Subcutaneous abdominal adipose tissue (tissue), 5 donors: ENCODE measurements at regions not wholly inside any gene's neighbourhood (a gene's known extent, or its start where the extent isn't known, plus 50 kb on each side); places are given as distances from the start of the nearest gene placed in this dataset.

Source experiments
- H3K27ac ChIP-seq: one replicate; pipeline ENCODE4 v1.7.0; 2013; ENCODE audit warnings: low read depth, mild to moderate bottlenecking, inconsistent platforms, low read length, moderate library complexity
- H3K27me3 ChIP-seq, 5 donors: one replicate each; pipeline ENCODE4 v1.7.0; 2013; ENCODE audit warnings: low read length in 5 of 5, inconsistent platforms in 1 of 5; ENCODE audit not compliant: control insufficient read depth in 5 of 5, insufficient read depth in 4 of 5
- H3K36me3 ChIP-seq, 5 donors: one replicate each; pipeline ENCODE4 v1.7.0; 2013; ENCODE audit warnings: low read length in 5 of 5; ENCODE audit not compliant: control insufficient read depth in 5 of 5, insufficient read depth in 5 of 5
- H3K4me1 ChIP-seq, 5 donors: one replicate each; pipeline ENCODE4 v1.7.0; 2013; ENCODE audit warnings: low read length in 5 of 5, mild to moderate bottlenecking in 3 of 5, moderate library complexity in 1 of 5; ENCODE audit not compliant: control insufficient read depth in 5 of 5, insufficient read depth in 5 of 5
- H3K4me3 ChIP-seq, 5 donors: one replicate each; pipeline ENCODE4 v1.7.0; 2013; ENCODE audit warnings: low read length in 5 of 5, low read depth in 1 of 5
- H3K9ac ChIP-seq, 5 donors: one replicate each; pipeline ENCODE4 v1.7.0; 2013; ENCODE audit warnings: low read length in 5 of 5, mild to moderate bottlenecking in 4 of 5, moderate library complexity in 3 of 5
- H3K9me3 ChIP-seq, 5 donors: one replicate each; pipeline ENCODE4 v1.7.0; 2013; ENCODE audit warnings: low read length in 5 of 5; ENCODE audit not compliant: control insufficient read depth in 5 of 5
- donor health status: healthy.
- donor health status: healthy.
- donor health status: healthy.
- donor health status: healthy.
- donor health status: healthy.

GRCh38 chr13:34048652-34049051 is 230.7 kb downstream of the RFC3 start:
- Histone ChIP-seq H3K27me3 (no peaks in the 10 kb centered on the region), H3K4me3 (no peak overlapping the region), H3K9me3 (peaks cover 0 to 3% (median 0%) of the 10 kb centered on the region in 5 donors), H3K27ac (no peak overlapping the region), H3K36me3 (no peaks in the 10 kb centered on the region), H3K9ac (no peak overlapping the region), H3K4me1 (no peaks in the 10 kb centered on the region)

GRCh38 chr13:34056733-34057258 is 238.8 kb downstream of the RFC3 start:
- Histone ChIP-seq H3K27ac (no peak overlapping the region), H3K4me3 (no peak overlapping the region), H3K27me3 (peaks cover 0 to 3% (median 0%) of the 10 kb centered on the region in 5 donors), H3K9ac (no peak overlapping the region), H3K9me3 (peaks cover 0 to 3% (median 0%) of the 10 kb centered on the region in 5 donors), H3K36me3 (no peaks in the 10 kb centered on the region), H3K4me1 (no peaks in the 10 kb centered on the region)

- Histone ChIP-seq H3K27ac (no peak overlapping the region), H3K4me3 (no peak overlapping the region), H3K4me1 (no peaks in the 10 kb centered on the region), H3K36me3 (no peaks in the 10 kb centered on the region), H3K27me3 (peaks cover 0 to 3% (median 0%) of the 10 kb centered on the region in 5 donors), H3K9ac (no peak overlapping the region), H3K9me3 (no peaks in the 10 kb centered on the region)
Observed at GRCh38 chr13:34064456-34065205, 246.7 kb downstream of the RFC3 start.

GRCh38 chr13:34065928-34066327 is 248.0 kb downstream of the RFC3 start:
- Histone ChIP-seq H3K4me3 (no peak overlapping the region), H3K27ac (no peak overlapping the region), H3K27me3 (peaks cover 0 to 3% (median 0%) of the 10 kb centered on the region in 5 donors), H3K9ac (no peak overlapping the region), H3K36me3 (no peaks in the 10 kb centered on the region), H3K9me3 (peaks cover 0 to 3% (median 0%) of the 10 kb centered on the region in 5 donors), H3K4me1 (no peaks in the 10 kb centered on the region)

- Histone ChIP-seq H3K4me1 (no peaks in the 10 kb centered on the region), H3K9me3 (peaks cover 0 to 3% (median 0%) of the 10 kb centered on the region in 5 donors), H3K27me3 (peaks cover 0 to under 1% (median 0%) of the 10 kb centered on the region in 5 donors), H3K4me3 (no peak overlapping the region), H3K27ac (no peak overlapping the region), H3K36me3 (no peaks in the 10 kb centered on the region), H3K9ac (no peak overlapping the region)
Observed at GRCh38 chr13:34066344-34066743, 248.4 kb downstream of the RFC3 start.

GRCh38 chr13:34070006-34070405 is 252.1 kb downstream of the RFC3 start:
- no peaks in the 10 kb centered on the region for H3K4me1 ChIP-seq
- no peaks in the 10 kb centered on the region for H3K36me3 ChIP-seq
- H3K4me3 ChIP-seq = no peak overlapping the region
- no peak overlapping the region for H3K27ac ChIP-seq
- H3K9ac ChIP-seq = no peak overlapping the region
- H3K9me3 ChIP-seq = peaks cover 0 to 3% (median 0%) of the 10 kb centered on the region in 5 donors
- H3K27me3 ChIP-seq = no peaks in the 10 kb centered on the region

- Histone ChIP-seq H3K27me3 (no peaks in the 10 kb centered on the region), H3K27ac (no peak overlapping the region), H3K4me3 (no peak overlapping the region), H3K36me3 (no peaks in the 10 kb centered on the region), H3K4me1 (no peaks in the 10 kb centered on the region), H3K9me3 (peaks cover 0 to 3% (median 0%) of the 10 kb centered on the region in 5 donors), H3K9ac (no peak overlapping the region)
Observed at GRCh38 chr13:34070544-34071303, 252.8 kb downstream of the RFC3 start.

- Histone ChIP-seq H3K27me3 (no peaks in the 10 kb centered on the region), H3K4me3 (no peak overlapping the region), H3K4me1 (peaks cover 0 to 5% (median 0%) of the 10 kb centered on the region in 5 donors), H3K9ac (no peak overlapping the region), H3K27ac (no peak overlapping the region), H3K9me3 (no peaks in the 10 kb centered on the region), H3K36me3 (no peaks in the 10 kb centered on the region)
Observed at GRCh38 chr13:34076319-34076718, 258.4 kb downstream of the RFC3 start.

- no peaks in the 10 kb centered on the region for H3K9me3 ChIP-seq
- H3K27me3 ChIP-seq = no peaks in the 10 kb centered on the region
- H3K27ac ChIP-seq = no peak overlapping the region
- peaks cover 0 to 5% (median 0%) of the 10 kb centered on the region in 5 donors for H3K4me1 ChIP-seq
- H3K9ac ChIP-seq = peak overlapping the region in 1 of 5 donors; percentile 10
- H3K36me3 ChIP-seq = no peaks in the 10 kb centered on the region
- H3K4me3 ChIP-seq = no peak overlapping the region
Observed at GRCh38 chr13:34076943-34077703, 259.2 kb downstream of the RFC3 start.
